Tibial artery (tissue), 4 donors: ENCODE measurements at regions not wholly inside any gene's neighbourhood (a gene's known extent, or its start where the extent isn't known, plus 50 kb on each side); places are given as distances from the start of the nearest gene placed in this dataset.

ENCODE experiments used
- DNase-seq, 2 donors: peaks; one replicate each; pipeline ENCODE4 v3.0.0-alpha.2; 2019
- H3K27ac ChIP-seq, 2 donors: fragments of 200-600 bp; sonication (generic) in 1 of 2; 1 replicate in 1 of 2; 2 replicates in 1 of 2; pipeline ENCODE4 v1.5.1; 2018 to 2019; ENCODE audit warnings: mild to moderate bottlenecking in 1 of 2
- H3K27me3 ChIP-seq, 2 donors: fragments of 200-600 bp; sonication (generic) in 1 of 2; one replicate each; pipeline versions ENCODE4 v1.5.1 to v1.6.0; 2016 to 2019
- H3K36me3 ChIP-seq, 3 donors: fragments of 200-600 bp; sonication (generic) in 2 of 3; one replicate each; pipeline ENCODE4 v1.5.1; 2016 to 2019; ENCODE audit warnings: mild to moderate bottlenecking in 2 of 3
- H3K4me1 ChIP-seq, 4 donors: fragments of 200-600 bp; sonication (generic) in 2 of 4; 1 replicate in 3 of 4; 2 replicates in 1 of 4; pipeline ENCODE4 v1.5.1; 2016 to 2019
- H3K4me3 ChIP-seq, 2 donors: fragments of 200-600 bp; sonication (generic) in 1 of 2; 1 replicate in 1 of 2; 2 replicates in 1 of 2; pipeline ENCODE4 v1.5.1; 2018 to 2019; ENCODE audit warnings: mild to moderate bottlenecking in 2 of 2
- H3K9me3 ChIP-seq, 3 donors: fragments of 200-600 bp; sonication (generic) in 1 of 3; one replicate each; pipeline ENCODE4 v1.5.1; 2016 to 2019
- CTCF ChIP-seq, 2 experiments: fragments of 200-600 bp in 1 of 2; fragments of 450-650 bp in 1 of 2; IDR thresholded peaks; one replicate each; pipeline ENCODE4 v1.5.1; 2017 to 2019; ENCODE audit warnings: antibody characterized with exemption in 2 of 2, mild to moderate bottlenecking in 1 of 2, moderate library complexity in 1 of 2
- intact Hi-C: fragments of 100-400 bp; cut with DNase I; formaldehyde crosslinking; loops from one replicate; pipeline ENCODE4 v1.15.0; 2023; ENCODE audit warnings: low total_unique reads

- H3K9me3 ChIP-seq: no peaks in the 10 kb centered on the region
- no peaks in the 10 kb centered on the region for H3K27me3 ChIP-seq
- no peak overlapping the region for H3K4me3 ChIP-seq
- no peak for DNase-seq
- no peaks in the 10 kb centered on the region for H3K4me1 ChIP-seq
- H3K27ac ChIP-seq: no peak overlapping the region
- H3K36me3 ChIP-seq: no peaks in the 10 kb centered on the region
- intact Hi-C loops: no loop called here
- no peak for TF ChIP-seq CTCF (IDR thresholded peaks at IDR 0.05)
Observed at GRCh38 chr6:45757443-45758130, 258.1 kb downstream of the CLIC5 start.

- DNase-seq: no peak
- Histone ChIP-seq H3K9me3 (no peaks in the 10 kb centered on the region), H3K36me3 (no peaks in the 10 kb centered on the region), H3K27me3 (no peaks in the 10 kb centered on the region), H3K4me3 (no peak overlapping the region), H3K27ac (no peak overlapping the region), H3K4me1 (no peaks in the 10 kb centered on the region)
- intact Hi-C loops: no loop called here
- no peak for TF ChIP-seq CTCF (IDR thresholded peaks at IDR 0.05)
Observed at GRCh38 chr6:45756606-45757005, 259.1 kb downstream of the CLIC5 start.

DNA sequence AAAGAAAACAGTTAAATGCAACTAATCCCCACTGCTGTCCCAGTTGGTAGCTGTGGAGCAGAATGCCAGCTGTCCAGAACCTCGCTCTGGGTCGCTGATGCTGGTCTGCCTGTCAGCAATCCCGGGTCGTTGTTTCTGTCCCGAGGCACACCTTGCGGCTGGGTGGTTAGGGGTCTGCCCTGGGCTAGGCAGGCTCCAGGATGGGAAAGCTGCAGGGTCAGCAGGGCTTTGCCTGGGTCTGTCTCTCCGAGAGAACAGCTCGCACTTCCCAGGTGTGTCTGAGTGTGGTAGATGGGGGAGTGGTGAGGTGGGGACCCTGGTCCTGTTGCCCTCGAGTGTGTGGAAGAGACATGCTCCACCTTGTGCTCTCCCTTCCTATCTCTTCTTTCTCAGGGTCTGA lies 261.2 kb downstream of the CLIC5 start:
- Histone ChIP-seq H3K4me1 (no peaks in the 10 kb centered on the region), H3K4me3 (no peak overlapping the region), H3K27me3 (no peaks in the 10 kb centered on the region), H3K9me3 (no peaks in the 10 kb centered on the region), H3K27ac (no peak overlapping the region), H3K36me3 (no peaks in the 10 kb centered on the region)
- no peak for DNase-seq
- TF ChIP-seq CTCF (IDR thresholded peaks at IDR 0.05): no peak
- intact Hi-C loops: no loop called here

GRCh38 chr6:45746046-45746445 lies 269.6 kb downstream of the CLIC5 start:
- H3K4me3 ChIP-seq: no peak overlapping the region
- no peak overlapping the region for H3K27ac ChIP-seq
- TF ChIP-seq CTCF (IDR thresholded peaks at IDR 0.05): no peak
- H3K9me3 ChIP-seq: no peaks in the 10 kb centered on the region
- intact Hi-C loops: no loop called here
- DNase-seq: no peak
- no peaks in the 10 kb centered on the region for H3K36me3 ChIP-seq
- no peaks in the 10 kb centered on the region for H3K27me3 ChIP-seq
- H3K4me1 ChIP-seq: peaks cover 0 to 6% (median 0%) of the 10 kb centered on the region in 4 donors

- no peak for DNase-seq
- no peak overlapping the region for H3K27ac ChIP-seq
- peaks cover 0 to 6% (median 0%) of the 10 kb centered on the region in 4 donors for H3K4me1 ChIP-seq
- TF ChIP-seq CTCF (IDR thresholded peaks at IDR 0.05): no peak
- no peaks in the 10 kb centered on the region for H3K36me3 ChIP-seq
- no peaks in the 10 kb centered on the region for H3K27me3 ChIP-seq
- intact Hi-C loops: no loop called here
- no peak overlapping the region for H3K4me3 ChIP-seq
- H3K9me3 ChIP-seq: no peaks in the 10 kb centered on the region
Observed at GRCh38 chr6:45743028-45743615, 272.5 kb downstream of the CLIC5 start.
